Stimulated activated memory B cell treated with anti-CD40 and anti-IgM and Interleukin-4, amounts not matched to agents 10 μg/mL and 1 μg/mL and 100 μg/mL, for 72 hours (primary cell): ENCODE measurements at regions not wholly inside any gene's neighbourhood (a gene's known extent, or its start where the extent isn't known, plus 50 kb on each side); places are given as distances from the start of the nearest gene placed in this dataset.

ENCODE experiments used
- ATAC-seq: fragments of 150-1000 bp; cut with Tn5 transposase; 2 replicates; pipeline ENCODE4 v1.10.0; 2021
- H3K27ac Mint-ChIP-seq: one replicate; pipeline ENCODE4 v1.8.0; 2022; ENCODE audit warnings: mild to moderate bottlenecking, mixed read lengths
- H3K27me3 Mint-ChIP-seq: one replicate; pipeline ENCODE4 v1.8.0; 2022; ENCODE audit warnings: mixed read lengths
- H3K36me3 Mint-ChIP-seq: one replicate; pipeline ENCODE4 v1.8.0; 2022; ENCODE audit warnings: mixed read lengths
- H3K4me1 Mint-ChIP-seq: one replicate; pipeline ENCODE4 v1.8.0; 2022; ENCODE audit warnings: mixed read lengths
- H3K4me3 Mint-ChIP-seq: one replicate; pipeline ENCODE4 v1.8.0; 2022; ENCODE audit warnings: mild to moderate bottlenecking, moderate library complexity, mixed read lengths
- H3K9me3 Mint-ChIP-seq: one replicate; pipeline ENCODE4 v1.8.0; 2022; ENCODE audit warnings: mixed read lengths

GRCh38 chr20:23199356-23199755 is 113.2 kb upstream of the CD93 start:
- ATAC-seq: no peak
- no peak overlapping the region for H3K4me3 Mint-ChIP-seq
- H3K4me1 Mint-ChIP-seq: no peaks in the 10 kb centered on the region
- H3K27me3 Mint-ChIP-seq: peaks cover 24% of the 10 kb centered on the region
- H3K9me3 Mint-ChIP-seq: peaks cover 3% of the 10 kb centered on the region
- no peak overlapping the region for H3K27ac Mint-ChIP-seq
- no peaks in the 10 kb centered on the region for H3K36me3 Mint-ChIP-seq

- no peak for ATAC-seq
- H3K4me1 Mint-ChIP-seq: no peaks in the 10 kb centered on the region
- H3K4me3 Mint-ChIP-seq: no peak overlapping the region
- peaks cover 24% of the 10 kb centered on the region for H3K27me3 Mint-ChIP-seq
- H3K27ac Mint-ChIP-seq: no peak overlapping the region
- peaks cover 3% of the 10 kb centered on the region for H3K9me3 Mint-ChIP-seq
- H3K36me3 Mint-ChIP-seq: no peaks in the 10 kb centered on the region
These were observed 112.7 kb upstream of the CD93 start for GRCh38 chr20:23198815-23199214.

- ATAC-seq: no peak
- Mint-ChIP-seq H3K27me3 (peaks cover 24% of the 10 kb centered on the region), H3K9me3 (peaks cover 3% of the 10 kb centered on the region), H3K4me1 (no peaks in the 10 kb centered on the region), H3K4me3 (no peak overlapping the region), H3K36me3 (no peaks in the 10 kb centered on the region), H3K27ac (no peak overlapping the region)
These were observed 111.7 kb upstream of the CD93 start for GRCh38 chr20:23197836-23198235.

GRCh38 chr20:23195636-23196035 is 109.5 kb upstream of the CD93 start:
- ATAC-seq: no peak
- no peaks in the 10 kb centered on the region for H3K36me3 Mint-ChIP-seq
- H3K4me1 Mint-ChIP-seq: no peaks in the 10 kb centered on the region
- H3K9me3 Mint-ChIP-seq: peaks cover 3% of the 10 kb centered on the region
- peaks cover 3% of the 10 kb centered on the region for H3K27me3 Mint-ChIP-seq
- no peak overlapping the region for H3K27ac Mint-ChIP-seq
- no peak overlapping the region for H3K4me3 Mint-ChIP-seq

- no peak for ATAC-seq
- Mint-ChIP-seq H3K4me1 (no peaks in the 10 kb centered on the region), H3K36me3 (no peaks in the 10 kb centered on the region), H3K4me3 (no peak overlapping the region), H3K27ac (no peak overlapping the region), H3K9me3 (peaks cover 3% of the 10 kb centered on the region), H3K27me3 (no peaks in the 10 kb centered on the region)
These were observed 107.8 kb upstream of the CD93 start for GRCh38 chr20:23193801-23194384.

GRCh38 chr20:23192469-23192868 is 106.3 kb upstream of the CD93 start:
- Mint-ChIP-seq H3K4me1 (no peaks in the 10 kb centered on the region), H3K9me3 (peaks cover 3% of the 10 kb centered on the region), H3K36me3 (no peaks in the 10 kb centered on the region), H3K4me3 (no peak overlapping the region), H3K27me3 (no peaks in the 10 kb centered on the region), H3K27ac (no peak overlapping the region)
- no peak for ATAC-seq

GRCh38 chr20:23190557-23190956 is 104.4 kb upstream of the CD93 start:
- no peaks in the 10 kb centered on the region for H3K27me3 Mint-ChIP-seq
- H3K9me3 Mint-ChIP-seq: no peaks in the 10 kb centered on the region
- H3K4me3 Mint-ChIP-seq: no peak overlapping the region
- no peaks in the 10 kb centered on the region for H3K36me3 Mint-ChIP-seq
- no peak for ATAC-seq
- H3K4me1 Mint-ChIP-seq: no peaks in the 10 kb centered on the region
- no peak overlapping the region for H3K27ac Mint-ChIP-seq

GRCh38 chr20:23189854-23190253 is 103.7 kb upstream of the CD93 start:
- Mint-ChIP-seq H3K4me3 (no peak overlapping the region), H3K9me3 (no peaks in the 10 kb centered on the region), H3K4me1 (no peaks in the 10 kb centered on the region), H3K36me3 (no peaks in the 10 kb centered on the region), H3K27me3 (no peaks in the 10 kb centered on the region), H3K27ac (no peak overlapping the region)
- no peak for ATAC-seq

GRCh38 chr20:23189341-23189740 is 103.2 kb upstream of the CD93 start:
- H3K36me3 Mint-ChIP-seq: no peaks in the 10 kb centered on the region
- H3K27ac Mint-ChIP-seq: no peak overlapping the region
- H3K4me1 Mint-ChIP-seq: no peaks in the 10 kb centered on the region
- no peak overlapping the region for H3K4me3 Mint-ChIP-seq
- no peaks in the 10 kb centered on the region for H3K27me3 Mint-ChIP-seq
- ATAC-seq: no peak
- H3K9me3 Mint-ChIP-seq: no peaks in the 10 kb centered on the region

GRCh38 chr20:23188377-23189169 is 102.4 kb upstream of the CD93 start:
- H3K4me1 Mint-ChIP-seq: no peaks in the 10 kb centered on the region
- no peak for ATAC-seq
- no peaks in the 10 kb centered on the region for H3K9me3 Mint-ChIP-seq
- no peaks in the 10 kb centered on the region for H3K36me3 Mint-ChIP-seq
- no peaks in the 10 kb centered on the region for H3K27me3 Mint-ChIP-seq
- H3K27ac Mint-ChIP-seq: no peak overlapping the region
- H3K4me3 Mint-ChIP-seq: no peak overlapping the region

- no peak for ATAC-seq
- no peaks in the 10 kb centered on the region for H3K4me1 Mint-ChIP-seq
- no peak overlapping the region for H3K4me3 Mint-ChIP-seq
- H3K27ac Mint-ChIP-seq: no peak overlapping the region
- H3K9me3 Mint-ChIP-seq: peaks cover 3% of the 10 kb centered on the region
- no peaks in the 10 kb centered on the region for H3K36me3 Mint-ChIP-seq
- H3K27me3 Mint-ChIP-seq: no peaks in the 10 kb centered on the region
These were observed 101.6 kb upstream of the CD93 start for GRCh38 chr20:23187751-23188150.

GRCh38 chr20:23186808-23187207 is 100.7 kb upstream of the CD93 start:
- ATAC-seq: no peak
- Mint-ChIP-seq H3K4me1 (no peaks in the 10 kb centered on the region), H3K27me3 (no peaks in the 10 kb centered on the region), H3K36me3 (no peaks in the 10 kb centered on the region), H3K27ac (no peak overlapping the region), H3K4me3 (no peak overlapping the region), H3K9me3 (peaks cover 5% of the 10 kb centered on the region)

- peaks cover 9% of the 10 kb centered on the region for H3K9me3 Mint-ChIP-seq
- no peak overlapping the region for H3K4me3 Mint-ChIP-seq
- no peaks in the 10 kb centered on the region for H3K4me1 Mint-ChIP-seq
- H3K27me3 Mint-ChIP-seq: peaks cover 8% of the 10 kb centered on the region
- no peaks in the 10 kb centered on the region for H3K36me3 Mint-ChIP-seq
- ATAC-seq: peak; percentile 39
- no peak overlapping the region for H3K27ac Mint-ChIP-seq
These were observed 94.4 kb upstream of the CD93 start for GRCh38 chr20:23180451-23180921.

GRCh38 chr20:23179766-23180403 is 93.8 kb upstream of the CD93 start:
- Mint-ChIP-seq H3K27me3 (peaks cover 8% of the 10 kb centered on the region), H3K4me3 (no peak overlapping the region), H3K9me3 (peaks cover 9% of the 10 kb centered on the region), H3K36me3 (no peaks in the 10 kb centered on the region), H3K4me1 (no peaks in the 10 kb centered on the region), H3K27ac (no peak overlapping the region)
- ATAC-seq: no peak

- H3K36me3 Mint-ChIP-seq: no peaks in the 10 kb centered on the region
- H3K4me1 Mint-ChIP-seq: no peaks in the 10 kb centered on the region
- H3K9me3 Mint-ChIP-seq: peaks cover 9% of the 10 kb centered on the region
- peaks cover 18% of the 10 kb centered on the region for H3K27me3 Mint-ChIP-seq
- no peak overlapping the region for H3K4me3 Mint-ChIP-seq
- no peak overlapping the region for H3K27ac Mint-ChIP-seq
- no peak for ATAC-seq
These were observed 92.7 kb upstream of the CD93 start for GRCh38 chr20:23178806-23179205.

- peaks cover 15% of the 10 kb centered on the region for H3K27me3 Mint-ChIP-seq
- no peak overlapping the region for H3K4me3 Mint-ChIP-seq
- no peak for ATAC-seq
- no peaks in the 10 kb centered on the region for H3K4me1 Mint-ChIP-seq
- no peak overlapping the region for H3K27ac Mint-ChIP-seq
- no peaks in the 10 kb centered on the region for H3K36me3 Mint-ChIP-seq
- H3K9me3 Mint-ChIP-seq: peaks cover 2% of the 10 kb centered on the region
These were observed 88.7 kb upstream of the CD93 start for GRCh38 chr20:23174821-23175220.
